HG03439 (cell line): ENCODE measurements at regions not wholly inside any gene's neighbourhood (a gene's known extent, or its start where the extent isn't known, plus 50 kb on each side); places are given as distances from the start of the nearest gene placed in this dataset.
"Not testable (repeated sequence)": the region's sequence is repeated elsewhere in the genome, so short reads cannot be mapped to it uniquely, and the experiment has no call there.

Experiments
- ATAC-seq: cut with Tn5 transposase; IDR thresholded peaks from one replicate; pipeline ENCODE4 v1.9.1; 2021; ENCODE audit warnings: mild to moderate bottlenecking, moderate library complexity; ENCODE audit not compliant: unreplicated experiment

GRCh38 chr5:27836704-27837103 lies 798.3 kb upstream of the CDH9 start:
- ATAC-seq: not testable (repeated sequence)

- no peak for ATAC-seq
Observed at GRCh38 chr5:27832886-27833285, 794.5 kb upstream of the CDH9 start.

- no peak for ATAC-seq
Observed at GRCh38 chr5:27830546-27830945, 792.2 kb upstream of the CDH9 start.

- ATAC-seq: no peak
Observed at GRCh38 chr5:27821681-27822080, 783.3 kb upstream of the CDH9 start.

GRCh38 chr5:27818888-27819287 lies 780.5 kb upstream of the CDH9 start:
- ATAC-seq: no peak

GRCh38 chr5:27814983-27815382 lies 776.6 kb upstream of the CDH9 start:
- no peak for ATAC-seq

- no peak for ATAC-seq
Observed at GRCh38 chr5:27814286-27814685, 775.9 kb upstream of the CDH9 start.

GRCh38 chr5:27810458-27810857 lies 772.1 kb upstream of the CDH9 start:
- no peak for ATAC-seq

GRCh38 chr5:27797220-27797619 lies 758.8 kb upstream of the CDH9 start:
- ATAC-seq: no peak

GRCh38 chr5:27788184-27788583 lies 749.8 kb upstream of the CDH9 start:
- no peak for ATAC-seq

GRCh38 chr5:27784317-27784716 lies 745.9 kb upstream of the CDH9 start:
- ATAC-seq: no peak

GRCh38 chr5:27778121-27778520 lies 739.7 kb upstream of the CDH9 start:
- no peak for ATAC-seq

GRCh38 chr5:27773636-27774035 lies 735.2 kb upstream of the CDH9 start:
- no peak for ATAC-seq

- no peak for ATAC-seq
Observed at GRCh38 chr5:27773166-27773565, 734.8 kb upstream of the CDH9 start.

GRCh38 chr5:27769748-27770402 lies 731.5 kb upstream of the CDH9 start:
- ATAC-seq: no peak

- ATAC-seq: no peak
Observed at GRCh38 chr5:27748847-27749246, 710.5 kb upstream of the CDH9 start.

- not testable (repeated sequence) for ATAC-seq
Observed at GRCh38 chr5:27743383-27743979, 705.1 kb upstream of the CDH9 start.

GRCh38 chr5:27742805-27743204 lies 704.4 kb upstream of the CDH9 start:
- ATAC-seq: no peak

- ATAC-seq: no peak
Observed at GRCh38 chr5:27734838-27735237, 696.5 kb upstream of the CDH9 start.

- ATAC-seq: no peak
Observed at GRCh38 chr5:27733237-27733636, 694.9 kb upstream of the CDH9 start.

GRCh38 chr5:27727254-27727653 lies 688.9 kb upstream of the CDH9 start:
- ATAC-seq: no peak

GRCh38 chr5:27722337-27722736 lies 684.0 kb upstream of the CDH9 start:
- no peak for ATAC-seq

- ATAC-seq: no peak
Observed at GRCh38 chr5:27708534-27708933, 670.1 kb upstream of the CDH9 start.
